IMR-90 (cell line): ENCODE measurements at regions not wholly inside any gene's neighbourhood (a gene's known extent, or its start where the extent isn't known, plus 50 kb on each side); places are given as distances from the start of the nearest gene placed in this dataset.
"Not testable (repeated sequence)": the region's sequence is repeated elsewhere in the genome, so short reads cannot be mapped to it uniquely, and the experiment has no call there.

ENCODE experiments used
- ATAC-seq: fragments of 200-7000 bp; cut with Tn5 transposase; 2 replicates; pipeline ENCODE4 v1.9.1; 2020; ENCODE audit warnings: low read depth, mild to moderate bottlenecking, moderate library complexity
- BruUV-seq: library from RNA; stranded (reverse); fragments of 400-500 nt; replicated peaks from 2 replicates; lab custom pipeline; 2021; lab: Mats Ljungman, UMichigan
- CTCF ChIA-PET: fragments of 300-600 bp; formaldehyde crosslinking; extraction: SDS; loops from one replicate; lab custom pipeline; 2021; ENCODE audit warnings: antibody characterized with exemption; lab: Yijun Ruan, JAX
- POLR2A ChIA-PET: fragments of 300-600 bp; sonication (Branson Sonifier 250); formaldehyde crosslinking; loops from one replicate; lab custom pipeline; 2022; ENCODE audit warnings: antibody characterized with exemption; ENCODE audit not compliant: unreplicated experiment; lab: Charles Lee
- DNase-seq: peaks from one replicate; pipeline ENCODE4 v3.0.0; 2013
- H2AFZ ChIP-seq: replicated peaks from 2 replicates; pipeline ENCODE3; 2013; ENCODE audit warnings: low read length, mild to moderate bottlenecking; ENCODE audit not compliant: poor library complexity
- H2AK5ac ChIP-seq: 2 replicates; pipeline ENCODE4 v1.6.1; 2013; ENCODE audit warnings: low read depth, low read length, inconsistent platforms
- H2AK9ac ChIP-seq: replicated peaks from 2 replicates; pipeline ENCODE3; 2013; ENCODE audit warnings: mild to moderate bottlenecking, low read depth, low read length, moderate library complexity; ENCODE audit not compliant: poor library complexity
- H2BK120ac ChIP-seq: 2 replicates; pipeline ENCODE4 v1.6.1; 2013; ENCODE audit warnings: low read depth, low read length, inconsistent platforms
- H2BK15ac ChIP-seq: 3 replicates; pipeline ENCODE4 v1.6.1; 2013; ENCODE audit warnings: low read depth, low read length, inconsistent platforms
- H2BK20ac ChIP-seq: 2 replicates; pipeline ENCODE4 v1.6.1; 2013; ENCODE audit warnings: low read depth, mild to moderate bottlenecking, inconsistent platforms, low read length, moderate library complexity
- H2BK5ac ChIP-seq: 2 replicates; pipeline ENCODE4 v1.6.1; 2013; ENCODE audit warnings: mild to moderate bottlenecking, low read depth, low read length, inconsistent platforms; ENCODE audit not compliant: poor library complexity, severe bottlenecking
- H3K14ac ChIP-seq: replicated peaks from 2 replicates; pipeline ENCODE4 v1.6.1; 2013; ENCODE audit warnings: low read depth, low read length, inconsistent platforms
- H3K18ac ChIP-seq: 2 replicates; pipeline ENCODE4 v1.6.1; 2013; ENCODE audit warnings: low read depth, low read length, control low read depth
- H3K23ac ChIP-seq: 2 replicates; pipeline ENCODE4 v1.6.1; 2013; ENCODE audit warnings: low read depth, low read length, inconsistent platforms
- H3K27ac ChIP-seq: 2 replicates; pipeline ENCODE4 v1.5.1; 2013; ENCODE audit warnings: mild to moderate bottlenecking, control low read depth, low read length; ENCODE audit not compliant: insufficient read depth
- H3K27me3 ChIP-seq: 2 replicates; pipeline ENCODE4 v1.6.1; 2013; ENCODE audit warnings: low read length; ENCODE audit not compliant: control insufficient read depth, insufficient read depth
- H3K36me3 ChIP-seq: 2 replicates; pipeline ENCODE4 v1.6.1; 2013; ENCODE audit warnings: low read length, mixed read lengths; ENCODE audit not compliant: control insufficient read depth, insufficient read depth
- H3K4ac ChIP-seq: 2 replicates; pipeline ENCODE4 v1.6.1; 2013; ENCODE audit warnings: low read depth, low read length, inconsistent platforms
- H3K4me1 ChIP-seq: 2 replicates; pipeline ENCODE4 v1.6.1; 2013; ENCODE audit warnings: low read length, mixed read lengths; ENCODE audit not compliant: control insufficient read depth, insufficient read depth
- H3K4me2 ChIP-seq: 2 replicates; pipeline ENCODE4 v1.6.1; 2013; ENCODE audit warnings: low read depth, mild to moderate bottlenecking, control low read depth, low read length, moderate library complexity
- H3K4me3 ChIP-seq: 2 replicates; pipeline ENCODE4 v1.5.1; 2013; ENCODE audit warnings: low read depth, mild to moderate bottlenecking, control low read depth, low read length, moderate library complexity; ENCODE audit not compliant: insufficient read depth
- H3K56ac ChIP-seq: 2 replicates; pipeline ENCODE4 v1.6.1; 2013; ENCODE audit warnings: low read length, inconsistent platforms; ENCODE audit not compliant: insufficient read depth; ENCODE audit errors: extremely low read depth
- H3K79me1 ChIP-seq, 2 experiments: 2 replicates each; pipeline ENCODE4 v1.6.1; 2013; ENCODE audit warnings: low read length in 2 of 2, inconsistent platforms in 1 of 2, low read depth in 1 of 2
- H3K9ac ChIP-seq: 2 replicates; pipeline ENCODE4 v1.6.1; 2013; ENCODE audit warnings: low read depth, low read length, control low read depth
- H3K9me1 ChIP-seq: 2 replicates; pipeline ENCODE4 v1.6.1; 2013; ENCODE audit warnings: low read length, inconsistent platforms; ENCODE audit not compliant: insufficient read depth
- H3K9me3 ChIP-seq: 2 replicates; pipeline ENCODE4 v1.6.1; 2013; ENCODE audit warnings: low read length; ENCODE audit not compliant: control insufficient read depth, insufficient read depth
- H4K20me1 ChIP-seq: 2 replicates; pipeline ENCODE4 v1.6.1; 2013; ENCODE audit warnings: low read length, inconsistent platforms; ENCODE audit not compliant: insufficient read depth
- H4K5ac ChIP-seq: 2 replicates; pipeline ENCODE4 v1.6.1; 2013; ENCODE audit warnings: mild to moderate bottlenecking, low read depth, low read length, control low read depth
- H4K8ac ChIP-seq, 2 experiments: 2 replicates each; pipeline ENCODE4 v1.6.1; 2013; ENCODE audit warnings: low read depth in 2 of 2, low read length in 2 of 2, control low read depth in 1 of 2, inconsistent platforms in 1 of 2
- H4K91ac ChIP-seq: 2 replicates; pipeline ENCODE4 v1.6.1; 2013; ENCODE audit warnings: low read depth, low read length, inconsistent platforms; ENCODE audit not compliant: insufficient read depth
- MAZ ChIP-seq: IDR thresholded peaks from 2 replicates; pipeline ENCODE4 v1.6.1; 2012; ENCODE audit warnings: low read depth, mild to moderate bottlenecking, low read length, improper control_type of control experiment, moderate library complexity, borderline replicate concordance
- MXI1 ChIP-seq: IDR thresholded peaks from 2 replicates; pipeline ENCODE4 v1.6.1; 2012; ENCODE audit warnings: low read depth, mild to moderate bottlenecking, low read length, moderate library complexity, borderline replicate concordance
- POLR2A ChIP-seq: IDR thresholded peaks from 2 replicates; pipeline ENCODE4 v1.6.1; 2012; ENCODE audit warnings: mild to moderate bottlenecking, low read depth, low read length
- SMC3 ChIP-seq: fragments of 150-350 bp; IDR thresholded peaks from 2 replicates; pipeline ENCODE4 v1.6.1; 2016; ENCODE audit warnings: low read depth, mild to moderate bottlenecking, antibody characterized with exemption, low read length, moderate library complexity
- WGBS, 2 experiments: methylation state at CpG; one replicate each; pipeline versions ENCODE4 v1.1.5 to v1.1.7; 2013; ENCODE audit warnings: missing lambda C conversion rate in 2 of 2; ENCODE audit not compliant: insufficient read length in 1 of 2; ENCODE audit errors: extremely low coverage in 2 of 2; 5-methylcytosine and 5-hydroxymethylcytosine counted together
- dilution Hi-C: fragments of 300-500 bp; cut with HindIII; formaldehyde crosslinking; loops from one replicate; pipeline ENCODE4 v1.14.3; 2018; ENCODE audit warnings: low sequenced_read_pairs; ENCODE audit not compliant: unreplicated experiment
- in situ Hi-C: fragments of 300-500 bp; cut with MboI; formaldehyde crosslinking; loops from 3 replicates; pipeline ENCODE4 v1.14.3; 2019; ENCODE audit warnings: low sequenced_read_pairs, inconsistent platforms, mixed read lengths
- intact Hi-C: fragments of 100-400 bp; cut with micrococcal nuclease; formaldehyde crosslinking; loops from 2 replicates; pipeline ENCODE4 v1.10.0; 2022
- TF ChIP-seq, protein P1 (sequence below): fragments of 150-350 bp; IDR thresholded peaks from 2 replicates; pipeline ENCODE4 v1.6.1; 2017; ENCODE audit warnings: mild to moderate bottlenecking, antibody characterized with exemption, low read length, low read depth

DNA sequence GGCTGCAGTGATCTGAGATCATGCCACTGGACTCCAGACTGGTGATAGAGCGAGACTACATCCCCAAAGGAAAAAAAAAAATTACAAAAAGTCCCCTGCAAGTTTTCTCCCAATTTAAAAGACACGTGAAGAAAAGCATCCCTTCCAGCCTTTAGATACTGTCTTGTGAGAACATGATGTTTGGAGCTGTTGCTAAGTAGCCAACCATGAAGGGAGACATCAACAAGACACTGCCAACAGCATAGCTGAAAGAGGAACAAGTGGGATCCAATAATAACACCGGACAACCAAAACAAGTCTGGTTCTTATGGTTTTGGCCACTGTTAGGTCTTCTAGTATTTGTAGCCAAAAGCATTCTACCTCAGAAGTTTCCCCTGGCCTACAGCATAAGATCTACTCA, 118.9 kb upstream of the CCDC180 start:
- H2AK9ac ChIP-seq: no peak overlapping the region
- in situ Hi-C loops: no loop called here
- H3K79me1 ChIP-seq: no peaks in the 10 kb centered on the region
- no peak overlapping the region for H2AK5ac ChIP-seq
- no peaks in the 10 kb centered on the region for H3K27me3 ChIP-seq
- H2BK5ac ChIP-seq: no peak overlapping the region
- no peak overlapping the region for H3K4me3 ChIP-seq
- H4K91ac ChIP-seq: no peak overlapping the region
- no peak overlapping the region for H2AFZ ChIP-seq
- no peak overlapping the region for H4K8ac ChIP-seq
- dilution Hi-C loops: no loop called here
- H3K9me3 ChIP-seq: no peaks in the 10 kb centered on the region
- no peak overlapping the region for H3K4me2 ChIP-seq
- H4K5ac ChIP-seq: no peak overlapping the region
- H3K9me1 ChIP-seq: no peaks in the 10 kb centered on the region
- H3K27ac ChIP-seq: no peak overlapping the region
- CTCF ChIA-PET: no interaction called here
- TF ChIP-seq MAZ (no peak), SMC3 (no peak), POLR2A (no peak), MXI1 (no peak)
- TF ChIP-seq, protein P1, sequence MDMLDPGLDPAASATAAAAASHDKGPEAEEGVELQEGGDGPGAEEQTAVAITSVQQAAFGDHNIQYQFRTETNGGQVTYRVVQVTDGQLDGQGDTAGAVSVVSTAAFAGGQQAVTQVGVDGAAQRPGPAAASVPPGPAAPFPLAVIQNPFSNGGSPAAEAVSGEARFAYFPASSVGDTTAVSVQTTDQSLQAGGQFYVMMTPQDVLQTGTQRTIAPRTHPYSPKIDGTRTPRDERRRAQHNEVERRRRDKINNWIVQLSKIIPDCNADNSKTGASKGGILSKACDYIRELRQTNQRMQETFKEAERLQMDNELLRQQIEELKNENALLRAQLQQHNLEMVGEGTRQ: no peak
- H2BK120ac ChIP-seq: no peak overlapping the region
- 83% methylated on average over 1 of the region's 3 CpGs; no CpG with 5 or more reads in 1 of the 2 experiments for WGBS, 2 experiments
- H4K20me1 ChIP-seq: no peaks in the 10 kb centered on the region
- no peak overlapping the region for H3K14ac ChIP-seq
- DNase-seq (no peak), ATAC-seq (no peak)
- no TSS peak for BruUV-seq
- no peaks in the 10 kb centered on the region for H3K36me3 ChIP-seq
- H3K23ac ChIP-seq: no peak overlapping the region
- no peaks in the 10 kb centered on the region for H3K4me1 ChIP-seq
- H3K4ac ChIP-seq: no peak overlapping the region
- POLR2A ChIA-PET: no interaction called here
- intact Hi-C loops: no loop called here
- H3K9ac ChIP-seq: no peak overlapping the region
- H3K18ac ChIP-seq: no peak overlapping the region
- H2BK15ac ChIP-seq: no peak overlapping the region
- no peak overlapping the region for H2BK20ac ChIP-seq
- no peak overlapping the region for H3K56ac ChIP-seq

GRCh38 chr9:97187706-97188105, 119.8 kb upstream of the CCDC180 start:
- H2BK5ac ChIP-seq, H2BK120ac ChIP-seq, H3K4me1 ChIP-seq, H3K9me1 ChIP-seq, H2BK20ac ChIP-seq, H3K27ac ChIP-seq, H2AK9ac ChIP-seq, H2BK15ac ChIP-seq, BruUV-seq, in situ Hi-C loops, H4K91ac ChIP-seq, H3K79me1 ChIP-seq, H2AFZ ChIP-seq, dilution Hi-C loops, DNase-seq, intact Hi-C loops, H3K18ac ChIP-seq, H2AK5ac ChIP-seq, H3K23ac ChIP-seq, H3K4me2 ChIP-seq, H4K8ac ChIP-seq, H3K4ac ChIP-seq, H4K5ac ChIP-seq, H3K9me3 ChIP-seq, CTCF ChIA-PET, H4K20me1 ChIP-seq, H3K56ac ChIP-seq, H3K36me3 ChIP-seq, H3K14ac ChIP-seq, ATAC-seq, H3K9ac ChIP-seq, H3K4me3 ChIP-seq, H3K27me3 ChIP-seq, POLR2A ChIA-PET: not testable (repeated sequence)
- 50% methylated on average over 1 of the region's 1 CpG; no CpG with 5 or more reads in 1 of the 2 experiments for WGBS, 2 experiments
